CD4-positive, alpha-beta T cell (primary cell): ENCODE measurements at regions not wholly inside any gene's neighbourhood (a gene's known extent, or its start where the extent isn't known, plus 50 kb on each side); places are given as distances from the start of the nearest gene placed in this dataset.

Experiments used
- ATAC-seq: fragments of 200-7000 bp; cut with Tn5 transposase; one replicate; pipeline ENCODE4 v1.10.0; 2022; ENCODE audit warnings: mild to moderate bottlenecking; ENCODE audit not compliant: poor library complexity
- CTCF ChIA-PET: fragments of 350-600 bp; sonication (Branson Sonifier 250); formaldehyde crosslinking; loops from one replicate; lab custom pipeline; 2021; ENCODE audit warnings: antibody characterized with exemption, inconsistent platforms; lab: Charles Lee
- POLR2A ChIA-PET: fragments of 350-600 bp; sonication (Branson Sonifier 250); formaldehyde crosslinking; loops from one replicate; lab custom pipeline; 2021; ENCODE audit warnings: antibody characterized with exemption, inconsistent platforms; lab: Charles Lee
- DNase-seq, 14 experiments: peaks; one replicate each; pipeline ENCODE4 v3.0.0-alpha.2; 2013 to 2020; ENCODE audit warnings: mixed read lengths in 2 of 14
- H3K27ac ChIP-seq, 2 donors: one replicate each; pipeline versions ENCODE4 v1.5.1 to v1.7.0; 2013; ENCODE audit warnings: low read length in 2 of 2, low read depth in 1 of 2, mild to moderate bottlenecking in 1 of 2
- H3K27me3 ChIP-seq, 2 experiments: 1 replicate in 1 of 2; 2 replicates in 1 of 2; pipeline versions ENCODE4 v1.6.1 to v1.7.0; 2013; ENCODE audit warnings: low read length in 2 of 2, control low read depth in 1 of 2, mild to moderate bottlenecking in 1 of 2, moderate library complexity in 1 of 2; ENCODE audit not compliant: insufficient read depth in 2 of 2, control insufficient read depth in 1 of 2
- H3K36me3 ChIP-seq: one replicate; pipeline ENCODE4 v1.6.1; 2013; ENCODE audit warnings: low read length, control low read depth; ENCODE audit not compliant: insufficient read depth
- H3K4me1 ChIP-seq: one replicate; pipeline ENCODE4 v1.6.1; 2013; ENCODE audit warnings: low read length, control low read depth; ENCODE audit not compliant: insufficient read depth
- H3K4me3 ChIP-seq: one replicate; pipeline ENCODE4 v1.5.1; 2013; ENCODE audit warnings: mild to moderate bottlenecking, low read length, moderate library complexity
- H3K9me3 ChIP-seq, 2 experiments: 1 replicate in 1 of 2; 2 replicates in 1 of 2; pipeline versions ENCODE4 v1.6.1 to v1.7.0; 2013; ENCODE audit warnings: low read length in 2 of 2, mild to moderate bottlenecking in 2 of 2, control low read depth in 1 of 2, moderate library complexity in 1 of 2; ENCODE audit not compliant: control insufficient read depth in 1 of 2, insufficient read depth in 1 of 2
- H3K27ac Mint-ChIP-seq: one replicate; pipeline ENCODE4 v1.8.0; 2020; ENCODE audit warnings: mixed read lengths
- H3K27me3 Mint-ChIP-seq: one replicate; pipeline ENCODE4 v1.8.0; 2021; ENCODE audit warnings: mixed read lengths
- H3K36me3 Mint-ChIP-seq: one replicate; pipeline ENCODE4 v1.8.0; 2021; ENCODE audit warnings: low read depth, mixed read lengths
- H3K4me1 Mint-ChIP-seq: one replicate; pipeline ENCODE4 v1.8.0; 2021; ENCODE audit warnings: low read depth, mixed read lengths
- H3K4me3 Mint-ChIP-seq: one replicate; pipeline ENCODE4 v1.8.0; 2020; ENCODE audit warnings: mild to moderate bottlenecking, mixed read lengths
- H3K9me3 Mint-ChIP-seq: one replicate; pipeline ENCODE4 v1.8.0; 2020; ENCODE audit warnings: mixed read lengths
- CTCF ChIP-seq: fragments of 200-600 bp; IDR thresholded peaks from one replicate; pipeline ENCODE4 v1.8.0; 2022; ENCODE audit warnings: antibody characterized with exemption, mild to moderate bottlenecking
- intact Hi-C, 2 experiments: fragments of 100-400 bp; cut with DNase I in 1 of 2; cut with micrococcal nuclease in 1 of 2; formaldehyde crosslinking; loops; one replicate each; pipeline versions ENCODE4 v1.15.1 to v1.9.0; 2023 to 2025; cut with DNase I, micrococcal nuclease

DNA sequence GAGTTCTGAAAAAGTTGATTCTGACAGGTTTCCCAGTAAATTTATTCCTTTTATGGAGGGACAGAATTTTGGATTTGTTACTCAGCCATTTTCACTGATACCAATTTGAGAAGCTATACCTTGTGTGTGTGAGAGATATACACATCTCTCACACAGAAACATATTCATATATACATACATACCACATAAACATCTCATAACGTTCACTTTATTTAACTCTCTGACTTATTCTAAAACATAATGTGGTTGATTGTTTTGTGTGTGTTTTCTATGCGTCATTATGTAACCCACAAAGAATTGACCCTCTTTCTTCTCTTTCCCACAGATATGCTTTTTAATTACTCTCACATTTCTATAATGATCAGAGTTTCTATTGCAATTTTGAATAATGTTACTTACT, 570.8 kb upstream of the TLE4 start:
- intact Hi-C loops = no loop called here
- Histone ChIP-seq H3K27ac (no peak overlapping the region), H3K9me3 (peaks cover 0 to 3% of the 10 kb centered on the region in 2 experiments), H3K4me3 (no peak overlapping the region), H3K36me3 (no peaks in the 10 kb centered on the region), H3K4me1 (no peaks in the 10 kb centered on the region), H3K27me3 (no peaks in the 10 kb centered on the region)
- Mint-ChIP-seq H3K4me1 (no peaks in the 10 kb centered on the region), H3K9me3 (no peaks in the 10 kb centered on the region), H3K27me3 (peaks cover 6% of the 10 kb centered on the region), H3K27ac (no peak overlapping the region), H3K4me3 (no peak overlapping the region), H3K36me3 (no peaks in the 10 kb centered on the region)
- CTCF ChIA-PET = no interaction called here
- POLR2A ChIA-PET = no interaction called here
- ATAC-seq (no peak), DNase-seq (no peak)
- TF ChIP-seq CTCF = no peak

- H3K9me3 Mint-ChIP-seq = peaks cover 2% of the 10 kb centered on the region
- Histone ChIP-seq H3K9me3 (peaks cover 0 to 3% of the 10 kb centered on the region in 2 experiments), H3K27me3 (no peaks in the 10 kb centered on the region), H3K27ac (no peak overlapping the region), H3K4me3 (no peak overlapping the region), H3K4me1 (no peaks in the 10 kb centered on the region), H3K36me3 (no peaks in the 10 kb centered on the region)
- no peak overlapping the region for H3K4me3 Mint-ChIP-seq
- H3K27ac Mint-ChIP-seq = no peak overlapping the region
- POLR2A ChIA-PET = no interaction called here
- no peaks in the 10 kb centered on the region for H3K36me3 Mint-ChIP-seq
- no peak for ATAC-seq
- DNase-seq = no peak
- CTCF ChIA-PET = no interaction called here
- H3K4me1 Mint-ChIP-seq = no peaks in the 10 kb centered on the region
- TF ChIP-seq CTCF = no peak
- intact Hi-C loops = no loop called here
- H3K27me3 Mint-ChIP-seq = peaks cover 6% of the 10 kb centered on the region
Observed at GRCh38 chr9:79003514-79003913, 568.3 kb upstream of the TLE4 start.

DNA sequence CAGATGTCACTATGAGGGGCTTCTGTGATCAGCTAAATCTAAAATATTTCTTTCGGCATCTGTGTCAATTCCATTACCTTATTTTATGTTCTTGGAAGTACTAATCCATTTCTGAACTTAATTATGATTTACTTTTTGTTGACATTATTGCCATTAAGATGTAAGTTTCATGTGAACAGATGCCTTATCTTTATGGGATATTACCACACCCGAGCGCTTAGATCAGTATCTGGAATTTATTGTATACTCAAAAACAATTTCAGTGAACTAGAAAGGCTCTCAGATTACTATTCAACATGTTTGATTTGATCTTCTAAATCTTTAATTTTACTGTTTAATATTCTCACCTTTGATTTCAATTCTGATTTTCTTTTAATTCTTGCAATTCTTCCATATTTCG, 567.7 kb upstream of the TLE4 start:
- no peak for TF ChIP-seq CTCF
- POLR2A ChIA-PET = no interaction called here
- H3K36me3 Mint-ChIP-seq = no peaks in the 10 kb centered on the region
- no peaks in the 10 kb centered on the region for H3K27me3 ChIP-seq
- intact Hi-C loops = no loop called here
- H3K4me3 ChIP-seq = no peak overlapping the region
- H3K27me3 Mint-ChIP-seq = peaks cover 6% of the 10 kb centered on the region
- CTCF ChIA-PET = no interaction called here
- ATAC-seq (no peak), DNase-seq (no peak)
- H3K36me3 ChIP-seq = no peaks in the 10 kb centered on the region
- no peak overlapping the region for H3K27ac ChIP-seq
- H3K27ac Mint-ChIP-seq = no peak overlapping the region
- no peaks in the 10 kb centered on the region for H3K4me1 Mint-ChIP-seq
- H3K4me3 Mint-ChIP-seq = no peak overlapping the region
- peaks cover 0 to 3% of the 10 kb centered on the region in 2 experiments for H3K9me3 ChIP-seq
- H3K4me1 ChIP-seq = no peaks in the 10 kb centered on the region
- peaks cover 2% of the 10 kb centered on the region for H3K9me3 Mint-ChIP-seq
